Thoracic aorta (tissue), 2 donors: ENCODE measurements at regions not wholly inside any gene's neighbourhood (a gene's known extent, or its start where the extent isn't known, plus 50 kb on each side); places are given as distances from the start of the nearest gene placed in this dataset.

Source experiments
- ATAC-seq: fragments of 150-250 bp; one replicate; pipeline ENCODE4 v1.8.0; 2017; ENCODE audit warnings: low read depth; ENCODE audit not compliant: insufficient number of reproducible peaks, low FRiP score
- DNase-seq: peaks from one replicate; pipeline ENCODE4 v3.0.0-alpha.2; 2020; ENCODE audit warnings: low spot score
- H3K27ac ChIP-seq, 2 donors: fragments of 200-600 bp; sonication (generic); 1 replicate in 1 of 2; 2 replicates in 1 of 2; pipeline ENCODE4 v1.5.1; 2016; ENCODE audit warnings: mild to moderate bottlenecking in 2 of 2, moderate library complexity in 2 of 2
- H3K27me3 ChIP-seq: fragments of 200-600 bp; sonication (generic); replicated peaks from 2 replicates; pipeline ENCODE4 v1.6.0; 2016; ENCODE audit warnings: mild to moderate bottlenecking; ENCODE audit not compliant: insufficient read depth
- H3K36me3 ChIP-seq: fragments of 200-600 bp; sonication (generic); one replicate; pipeline ENCODE4 v1.5.1; 2016
- H3K4me1 ChIP-seq, 2 donors: fragments of 200-600 bp; sonication (generic); 1 replicate in 1 of 2; 2 replicates in 1 of 2; pipeline versions ENCODE4 v1.5.1 to v1.6.0; 2016; ENCODE audit warnings: low read depth in 2 of 2, mild to moderate bottlenecking in 1 of 2; ENCODE audit not compliant: control insufficient read depth in 1 of 2
- H3K4me3 ChIP-seq: fragments of 200-600 bp; sonication (generic); 2 replicates; pipeline ENCODE4 v1.5.1; 2016; ENCODE audit warnings: mild to moderate bottlenecking
- H3K9me3 ChIP-seq: fragments of 200-600 bp; sonication (generic); 2 replicates; pipeline ENCODE4 v1.5.1; 2016
- CTCF ChIP-seq: fragments of 200-600 bp; sonication (generic); IDR thresholded peaks from one replicate; pipeline ENCODE4 v1.5.1; 2019; ENCODE audit warnings: antibody characterized with exemption

GRCh38 chr6:1228754-1229191 lies 83.1 kb upstream of the FOXQ1 start:
- DNase-seq, result no peak
- TF ChIP-seq CTCF, result no peak
- Histone ChIP-seq H3K4me3 (no peak overlapping the region), H3K27ac (no peak overlapping the region), H3K9me3 (no peaks in the 10 kb centered on the region), H3K27me3 (no peaks in the 10 kb centered on the region), H3K36me3 (no peaks in the 10 kb centered on the region), H3K4me1 (no peaks in the 10 kb centered on the region)
- no peak for ATAC-seq

DNA sequence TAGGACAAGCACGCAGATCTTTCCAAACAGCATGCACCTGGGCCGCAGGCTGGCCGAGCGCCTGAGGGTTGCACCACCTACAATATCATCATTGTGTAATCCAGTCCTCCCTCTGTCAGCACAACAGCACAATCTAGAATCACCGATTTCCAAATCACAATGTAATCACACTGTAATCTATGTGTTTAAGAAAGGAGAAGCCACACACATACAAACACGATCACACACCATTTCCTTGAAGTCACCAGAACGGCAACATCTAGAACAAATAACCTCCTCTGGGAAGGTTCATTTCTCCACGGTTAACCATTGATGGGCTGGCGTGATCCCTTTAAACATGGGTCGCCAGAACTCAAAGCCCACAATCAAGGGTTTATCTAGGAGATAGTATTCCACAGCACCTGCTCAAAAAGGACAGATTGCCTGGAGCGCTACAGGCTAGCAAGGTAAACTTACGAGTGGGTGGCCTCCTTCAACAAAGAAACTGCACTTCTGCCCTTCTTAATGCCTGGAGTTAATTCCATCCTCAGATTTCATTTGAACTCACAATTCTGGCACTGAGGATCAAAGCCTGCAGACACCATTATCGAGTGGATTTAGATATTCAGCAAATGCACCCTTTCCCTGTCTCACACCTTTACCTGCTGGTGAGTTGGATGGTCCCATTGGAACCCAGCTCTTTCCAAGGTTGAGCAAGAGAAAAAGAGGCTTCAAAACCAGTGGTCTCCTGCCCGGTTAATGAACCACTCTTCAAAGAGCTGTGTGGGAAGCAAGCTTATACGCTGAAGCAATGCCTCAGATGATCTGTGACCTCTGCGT lies 83.8 kb upstream of the FOXQ1 start:
- Histone ChIP-seq H3K27ac (no peak overlapping the region), H3K4me3 (no peak overlapping the region), H3K4me1 (no peaks in the 10 kb centered on the region), H3K27me3 (no peaks in the 10 kb centered on the region), H3K36me3 (no peaks in the 10 kb centered on the region), H3K9me3 (no peaks in the 10 kb centered on the region)
- no peak for DNase-seq
- ATAC-seq, result no peak
- no peak for TF ChIP-seq CTCF

DNA sequence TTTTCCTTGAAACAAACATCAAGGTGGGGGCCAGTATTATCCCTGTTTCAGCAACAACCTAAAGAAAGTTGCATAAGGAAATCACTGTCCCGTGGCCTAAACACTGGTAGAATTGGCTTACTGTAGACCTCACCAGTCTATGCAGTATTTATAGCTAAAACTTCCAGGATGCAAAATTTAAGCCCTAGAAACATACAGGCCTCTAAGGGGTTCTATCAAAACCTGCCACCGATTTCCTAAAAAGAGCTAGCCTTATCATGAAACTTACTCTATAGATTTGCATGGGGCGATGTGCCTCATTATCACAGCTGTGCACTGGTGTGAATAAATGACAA lies 84.3 kb upstream of the FOXQ1 start:
- H3K27me3 ChIP-seq, result no peaks in the 10 kb centered on the region
- H3K9me3 ChIP-seq, result no peaks in the 10 kb centered on the region
- no peak for DNase-seq
- no peak overlapping the region for H3K27ac ChIP-seq
- no peaks in the 10 kb centered on the region for H3K4me1 ChIP-seq
- no peak overlapping the region for H3K4me3 ChIP-seq
- TF ChIP-seq CTCF, result no peak
- ATAC-seq, result no peak
- no peaks in the 10 kb centered on the region for H3K36me3 ChIP-seq

- Histone ChIP-seq H3K9me3 (no peaks in the 10 kb centered on the region), H3K27ac (no peak overlapping the region), H3K27me3 (no peaks in the 10 kb centered on the region), H3K4me1 (no peaks in the 10 kb centered on the region), H3K4me3 (no peak overlapping the region), H3K36me3 (no peaks in the 10 kb centered on the region)
- DNase-seq, result no peak
- TF ChIP-seq CTCF, result no peak
- ATAC-seq, result no peak
Measured at GRCh38 chr6:1226277-1227099, 85.4 kb upstream of the FOXQ1 start.

GRCh38 chr6:1224514-1224913 lies 87.4 kb upstream of the FOXQ1 start:
- Histone ChIP-seq H3K36me3 (no peaks in the 10 kb centered on the region), H3K4me1 (no peaks in the 10 kb centered on the region), H3K4me3 (no peak overlapping the region), H3K27me3 (no peaks in the 10 kb centered on the region), H3K27ac (no peak overlapping the region), H3K9me3 (no peaks in the 10 kb centered on the region)
- DNase-seq (no peak), ATAC-seq (no peak)
- TF ChIP-seq CTCF, result no peak
